ENCODE measurements at regions not wholly inside any gene's neighbourhood (a gene's known extent, or its start where the extent isn't known, plus 50 kb on each side); places are given as distances from the start of the nearest gene placed in this dataset.

DNA sequence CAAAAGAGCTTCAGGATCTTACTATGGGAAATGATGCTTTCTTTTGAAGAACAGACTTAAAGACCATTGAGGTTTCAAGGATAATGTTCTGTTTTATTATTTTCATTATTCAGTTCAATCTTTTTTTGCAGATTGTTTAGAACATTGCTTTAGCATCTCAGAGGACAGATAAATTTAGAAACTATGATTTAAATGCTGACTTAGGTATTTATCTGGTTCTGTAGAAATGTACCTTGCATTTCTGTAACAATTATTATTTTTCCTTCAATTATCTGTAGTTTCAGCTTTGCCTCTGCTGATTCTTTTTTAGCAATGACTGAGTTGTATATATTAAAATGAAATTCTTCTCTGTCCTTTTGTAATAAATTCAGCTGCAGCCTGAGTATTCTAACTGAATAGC, 205.4 kb upstream of the PCSK2 start:
- TF ChIP-seq, protein P1, sequence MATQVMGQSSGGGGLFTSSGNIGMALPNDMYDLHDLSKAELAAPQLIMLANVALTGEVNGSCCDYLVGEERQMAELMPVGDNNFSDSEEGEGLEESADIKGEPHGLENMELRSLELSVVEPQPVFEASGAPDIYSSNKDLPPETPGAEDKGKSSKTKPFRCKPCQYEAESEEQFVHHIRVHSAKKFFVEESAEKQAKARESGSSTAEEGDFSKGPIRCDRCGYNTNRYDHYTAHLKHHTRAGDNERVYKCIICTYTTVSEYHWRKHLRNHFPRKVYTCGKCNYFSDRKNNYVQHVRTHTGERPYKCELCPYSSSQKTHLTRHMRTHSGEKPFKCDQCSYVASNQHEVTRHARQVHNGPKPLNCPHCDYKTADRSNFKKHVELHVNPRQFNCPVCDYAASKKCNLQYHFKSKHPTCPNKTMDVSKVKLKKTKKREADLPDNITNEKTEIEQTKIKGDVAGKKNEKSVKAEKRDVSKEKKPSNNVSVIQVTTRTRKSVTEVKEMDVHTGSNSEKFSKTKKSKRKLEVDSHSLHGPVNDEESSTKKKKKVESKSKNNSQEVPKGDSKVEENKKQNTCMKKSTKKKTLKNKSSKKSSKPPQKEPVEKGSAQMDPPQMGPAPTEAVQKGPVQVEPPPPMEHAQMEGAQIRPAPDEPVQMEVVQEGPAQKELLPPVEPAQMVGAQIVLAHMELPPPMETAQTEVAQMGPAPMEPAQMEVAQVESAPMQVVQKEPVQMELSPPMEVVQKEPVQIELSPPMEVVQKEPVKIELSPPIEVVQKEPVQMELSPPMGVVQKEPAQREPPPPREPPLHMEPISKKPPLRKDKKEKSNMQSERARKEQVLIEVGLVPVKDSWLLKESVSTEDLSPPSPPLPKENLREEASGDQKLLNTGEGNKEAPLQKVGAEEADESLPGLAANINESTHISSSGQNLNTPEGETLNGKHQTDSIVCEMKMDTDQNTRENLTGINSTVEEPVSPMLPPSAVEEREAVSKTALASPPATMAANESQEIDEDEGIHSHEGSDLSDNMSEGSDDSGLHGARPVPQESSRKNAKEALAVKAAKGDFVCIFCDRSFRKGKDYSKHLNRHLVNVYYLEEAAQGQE (IDR thresholded peaks at IDR 0.05; ENCODE audit: borderline replicate concordance): no peak
- no peak for TF ChIP-seq EZH2 (IDR thresholded peaks at IDR 0.05; ENCODE audit: borderline replicate concordance, insufficient read depth, low read length, poor library complexity, severe bottlenecking)
- TF ChIP-seq, protein P2, sequence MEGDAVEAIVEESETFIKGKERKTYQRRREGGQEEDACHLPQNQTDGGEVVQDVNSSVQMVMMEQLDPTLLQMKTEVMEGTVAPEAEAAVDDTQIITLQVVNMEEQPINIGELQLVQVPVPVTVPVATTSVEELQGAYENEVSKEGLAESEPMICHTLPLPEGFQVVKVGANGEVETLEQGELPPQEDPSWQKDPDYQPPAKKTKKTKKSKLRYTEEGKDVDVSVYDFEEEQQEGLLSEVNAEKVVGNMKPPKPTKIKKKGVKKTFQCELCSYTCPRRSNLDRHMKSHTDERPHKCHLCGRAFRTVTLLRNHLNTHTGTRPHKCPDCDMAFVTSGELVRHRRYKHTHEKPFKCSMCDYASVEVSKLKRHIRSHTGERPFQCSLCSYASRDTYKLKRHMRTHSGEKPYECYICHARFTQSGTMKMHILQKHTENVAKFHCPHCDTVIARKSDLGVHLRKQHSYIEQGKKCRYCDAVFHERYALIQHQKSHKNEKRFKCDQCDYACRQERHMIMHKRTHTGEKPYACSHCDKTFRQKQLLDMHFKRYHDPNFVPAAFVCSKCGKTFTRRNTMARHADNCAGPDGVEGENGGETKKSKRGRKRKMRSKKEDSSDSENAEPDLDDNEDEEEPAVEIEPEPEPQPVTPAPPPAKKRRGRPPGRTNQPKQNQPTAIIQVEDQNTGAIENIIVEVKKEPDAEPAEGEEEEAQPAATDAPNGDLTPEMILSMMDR (IDR thresholded peaks at IDR 0.05; ENCODE audit: poor library complexity, severe bottlenecking): no peak
- no peak for TF ChIP-seq POLR2AphosphoS5 (IDR thresholded peaks at IDR 0.05)
- no peak for TF ChIP-seq EP300 (conservative IDR thresholded peaks at IDR 0.05; ENCODE audit: poor library complexity, severe bottlenecking)
- no peak for TF ChIP-seq SMC3 (conservative IDR thresholded peaks at IDR 0.05; ENCODE audit: poor library complexity)
- no peak for TF ChIP-seq MXI1 (conservative IDR thresholded peaks at IDR 0.05; ENCODE audit: poor library complexity, severe bottlenecking)
- TF ChIP-seq RAD21 (conservative IDR thresholded peaks at IDR 0.05): no peak
- no peak for TF ChIP-seq TAF1 (IDR thresholded peaks at IDR 0.05; ENCODE audit: low read depth)
